HG03469 (cell line): ENCODE measurements at regions not wholly inside any gene's neighbourhood (a gene's known extent, or its start where the extent isn't known, plus 50 kb on each side); places are given as distances from the start of the nearest gene placed in this dataset.
"Not testable (repeated sequence)": the region's sequence is repeated elsewhere in the genome, so short reads cannot be mapped to it uniquely, and the experiment has no call there.

Experiments used
- ATAC-seq: cut with Tn5 transposase; IDR thresholded peaks from one replicate; pipeline ENCODE4 v1.9.1; 2021; ENCODE audit warnings: mild to moderate bottlenecking, moderate library complexity, moderate number of reproducible peaks; ENCODE audit not compliant: unreplicated experiment

DNA sequence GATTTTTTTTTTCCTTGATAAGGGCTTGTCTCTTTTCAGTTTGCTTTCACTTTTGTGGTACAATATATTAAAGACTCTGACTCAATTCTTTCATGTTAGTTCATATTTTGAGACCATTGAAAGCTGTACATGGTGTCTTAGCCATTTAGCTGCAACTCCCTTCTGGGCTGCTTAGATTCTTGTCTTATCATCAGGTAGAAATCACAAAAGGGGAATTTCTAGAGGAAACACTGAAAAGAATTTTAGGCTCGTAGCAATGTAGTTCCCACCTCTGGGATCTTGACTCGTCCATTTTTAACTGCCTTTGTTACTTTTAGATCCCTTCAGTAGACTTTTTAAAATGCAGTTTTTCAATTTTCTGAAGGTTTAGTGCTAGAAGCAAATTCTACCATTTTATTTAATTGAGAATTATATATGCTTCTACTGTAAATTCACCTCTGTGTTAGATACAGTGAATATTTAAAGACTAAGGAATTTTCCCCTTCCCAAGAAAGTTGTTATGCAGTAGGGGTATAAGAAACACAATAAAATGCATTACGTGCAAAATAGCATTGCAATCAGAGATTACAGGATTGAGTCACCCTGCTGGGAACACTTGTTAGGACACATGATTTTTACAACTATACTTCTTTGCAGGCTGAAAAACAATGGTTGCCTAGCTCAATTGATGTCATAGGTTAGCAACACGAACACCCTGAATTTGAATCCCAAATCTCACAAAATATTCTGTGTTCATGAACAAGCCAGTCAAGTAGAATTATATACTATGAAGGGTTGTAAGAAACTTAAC lies 772.7 kb downstream of the PDCD6IP start:
- no peak for ATAC-seq

GRCh38 chr3:34571714-34572113 lies 773.3 kb downstream of the PDCD6IP start:
- ATAC-seq, result no peak

- no peak for ATAC-seq
Measured at GRCh38 chr3:34575776-34576175, 777.3 kb downstream of the PDCD6IP start.

DNA sequence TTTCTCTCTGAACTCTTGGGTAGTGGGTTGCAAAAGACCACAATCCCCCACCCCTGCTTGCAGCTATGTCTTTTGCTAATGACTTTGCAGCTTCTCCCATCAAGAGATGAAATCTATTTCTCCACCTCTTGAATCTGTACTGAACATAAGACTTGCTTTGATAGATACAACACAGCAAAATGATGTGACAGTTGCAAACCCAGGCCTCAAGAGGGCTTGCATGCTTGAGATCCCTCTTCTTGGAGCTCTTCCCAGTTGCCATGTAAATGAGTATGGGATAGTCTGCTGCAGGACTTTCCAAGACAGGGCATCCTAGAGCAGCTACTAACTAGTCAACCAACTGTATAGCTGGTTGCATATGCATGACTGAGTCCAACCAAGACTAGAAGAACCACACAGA lies 783.6 kb downstream of the PDCD6IP start:
- ATAC-seq, result no peak

- no peak for ATAC-seq
Measured at GRCh38 chr3:34583451-34583850, 785.0 kb downstream of the PDCD6IP start.

DNA sequence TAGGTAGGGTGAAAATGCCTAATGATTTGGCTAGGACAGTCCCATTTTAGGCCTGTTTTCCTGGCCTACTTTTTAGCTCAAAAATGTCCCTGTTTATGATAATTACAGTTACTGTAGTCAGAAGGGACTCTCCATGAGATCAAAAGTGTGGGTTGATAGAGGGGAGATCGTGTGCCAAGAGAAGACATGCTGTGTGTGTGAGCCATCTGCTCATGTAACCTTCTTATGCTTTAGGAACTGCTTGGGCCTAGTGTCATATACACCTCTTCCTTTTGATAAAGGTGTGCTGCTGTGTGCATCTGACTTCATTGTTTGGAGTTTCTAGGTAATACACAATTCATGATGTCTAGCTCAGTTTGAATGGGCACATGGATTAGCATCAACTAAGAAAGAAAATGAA lies 786.5 kb downstream of the PDCD6IP start:
- ATAC-seq, result no peak

- ATAC-seq, result no peak
Measured at GRCh38 chr3:34599595-34599994, 801.2 kb downstream of the PDCD6IP start.

DNA sequence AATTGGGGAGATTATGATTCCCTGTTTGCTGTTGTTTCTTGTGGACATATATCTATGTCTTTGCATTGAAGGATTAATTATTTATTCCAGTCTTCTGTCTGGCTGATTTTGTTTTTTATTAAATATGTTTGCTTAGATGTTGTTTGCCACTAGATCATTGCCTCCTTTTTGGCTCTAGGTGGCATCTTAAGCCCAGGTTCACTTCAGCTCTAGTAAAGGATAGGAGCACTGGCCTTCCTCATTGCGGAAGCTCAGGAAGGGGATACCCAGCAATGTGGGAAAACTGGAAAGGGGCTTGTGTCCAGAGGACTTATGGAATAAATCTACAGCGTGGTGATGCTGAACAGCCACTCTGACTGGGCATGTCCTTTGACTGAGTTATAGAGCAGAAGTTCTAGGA lies 821.6 kb downstream of the PDCD6IP start:
- ATAC-seq, result no peak

DNA sequence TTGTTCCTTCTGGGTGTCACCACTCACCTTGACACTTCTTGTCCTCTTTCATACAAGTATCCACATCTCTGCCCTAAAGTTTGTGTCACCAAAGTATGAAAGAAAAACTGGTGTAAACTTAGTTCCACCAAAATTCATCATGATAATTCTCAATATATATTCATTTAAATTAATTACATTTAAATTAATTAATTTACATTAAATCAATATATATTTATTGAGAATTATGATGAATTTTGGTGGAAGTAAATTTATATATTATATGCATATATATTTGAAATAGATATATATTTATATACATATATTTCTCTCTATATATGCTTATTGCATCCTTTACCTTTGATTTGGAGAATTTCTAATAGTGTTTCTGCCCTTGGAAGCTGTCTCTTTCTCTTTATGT lies 828.3 kb downstream of the PDCD6IP start:
- ATAC-seq, result no peak

DNA sequence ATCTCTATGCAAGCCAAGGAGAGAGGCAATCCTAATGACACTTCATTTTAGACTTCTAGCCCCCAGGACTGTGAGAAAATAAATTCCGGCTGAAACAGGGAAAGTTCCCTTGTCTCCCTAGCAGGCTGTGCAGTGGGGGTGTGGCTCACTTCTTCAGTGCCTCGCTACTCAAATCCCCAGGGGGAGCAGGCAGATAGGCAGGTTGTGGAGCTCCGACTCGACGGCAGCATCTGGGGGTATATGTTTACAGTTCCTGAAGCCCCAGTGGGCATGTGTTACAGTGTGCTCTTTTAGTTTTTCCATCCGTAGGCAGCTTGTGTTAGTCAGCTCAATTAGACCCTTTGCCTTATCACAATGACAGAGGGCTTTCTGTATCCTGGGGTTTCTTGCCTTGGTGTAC lies 836.5 kb downstream of the PDCD6IP start:
- ATAC-seq, result no peak

GRCh38 chr3:34635352-34635850 lies 837.0 kb downstream of the PDCD6IP start:
- no peak for ATAC-seq

- ATAC-seq, result no peak
Measured at GRCh38 chr3:34646911-34647460, 848.6 kb downstream of the PDCD6IP start.

- ATAC-seq, result no peak
Measured at GRCh38 chr3:34650131-34650530, 851.7 kb downstream of the PDCD6IP start.

- ATAC-seq, result no peak
Measured at GRCh38 chr3:34668915-34669314, 870.5 kb downstream of the PDCD6IP start.

DNA sequence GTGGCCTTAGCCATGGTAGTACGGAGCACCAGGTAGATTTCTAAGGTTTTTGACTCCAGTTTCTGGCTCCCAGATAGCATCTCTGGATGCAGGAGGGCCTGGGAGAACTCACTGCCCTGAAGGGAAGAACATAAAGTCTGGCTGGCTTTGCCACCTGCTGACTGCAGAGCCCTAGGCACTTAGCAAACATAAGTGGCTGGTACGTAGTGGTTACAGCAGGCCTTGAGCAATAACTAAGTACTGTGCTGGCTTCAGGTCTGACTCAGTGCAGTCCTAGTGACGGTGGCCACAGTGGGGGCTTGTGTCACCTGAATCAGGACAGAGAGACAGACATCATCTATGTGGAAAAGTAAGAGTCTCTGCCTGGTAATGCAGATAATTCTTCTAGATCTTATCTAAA lies 871.1 kb downstream of the PDCD6IP start:
- ATAC-seq, result no peak

DNA sequence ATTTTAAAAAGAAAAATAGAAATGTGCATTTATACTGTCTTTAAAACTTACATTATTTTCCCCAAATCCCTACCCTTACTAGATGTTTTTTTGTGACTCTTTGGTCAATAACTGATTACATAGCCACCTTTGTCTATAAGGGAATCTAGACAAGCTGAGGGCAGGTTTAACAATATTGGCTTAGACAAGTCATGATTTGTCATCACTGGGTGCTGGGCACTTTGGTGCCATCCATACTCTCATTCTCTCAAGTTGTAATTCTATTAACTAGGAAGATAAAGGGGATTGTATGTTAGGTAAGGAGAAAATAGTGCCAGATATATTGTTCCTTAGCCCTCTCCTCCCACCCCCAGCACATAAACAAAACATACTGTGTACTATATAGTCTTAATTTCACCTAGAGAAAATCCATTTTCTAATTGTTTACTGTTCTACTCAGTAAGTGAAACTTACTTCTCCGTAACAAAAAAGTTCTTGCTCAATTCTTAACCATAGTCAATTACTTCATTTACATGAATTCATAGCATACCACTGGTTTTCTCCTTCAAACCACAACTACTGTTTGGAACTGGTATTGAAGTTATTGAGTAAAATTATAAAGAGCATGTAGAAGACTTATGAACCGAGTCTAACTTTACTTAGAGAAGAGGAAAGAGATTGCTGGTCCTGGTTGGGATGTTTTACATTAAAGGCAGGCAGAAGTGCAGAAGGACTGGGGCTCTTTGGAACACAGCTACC lies 877.1 kb downstream of the PDCD6IP start:
- ATAC-seq, result no peak

- no peak for ATAC-seq
Measured at GRCh38 chr3:34676436-34676835, 878.0 kb downstream of the PDCD6IP start.

- no peak for ATAC-seq
Measured at GRCh38 chr3:34678575-34678974, 880.1 kb downstream of the PDCD6IP start.

DNA sequence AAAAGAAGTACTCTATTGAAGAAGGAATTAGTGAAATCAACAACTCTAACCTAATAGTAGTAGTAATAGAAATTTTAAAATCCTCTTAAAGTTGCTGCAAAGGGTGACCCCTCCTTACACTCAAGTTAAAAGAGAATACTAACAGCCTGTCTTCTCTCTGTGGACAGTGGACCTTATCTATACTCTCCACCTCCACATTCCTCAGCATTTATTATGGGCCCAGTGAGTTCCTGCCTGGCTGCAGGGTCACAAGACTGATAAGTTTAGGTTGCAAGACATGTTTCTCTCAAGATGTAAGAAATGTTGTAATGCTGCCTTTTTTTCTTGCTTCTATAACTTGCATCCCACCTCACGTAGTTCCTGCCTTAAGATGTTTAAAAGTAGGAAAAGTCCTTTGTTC lies 880.6 kb downstream of the PDCD6IP start:
- ATAC-seq, result not testable (repeated sequence)

DNA sequence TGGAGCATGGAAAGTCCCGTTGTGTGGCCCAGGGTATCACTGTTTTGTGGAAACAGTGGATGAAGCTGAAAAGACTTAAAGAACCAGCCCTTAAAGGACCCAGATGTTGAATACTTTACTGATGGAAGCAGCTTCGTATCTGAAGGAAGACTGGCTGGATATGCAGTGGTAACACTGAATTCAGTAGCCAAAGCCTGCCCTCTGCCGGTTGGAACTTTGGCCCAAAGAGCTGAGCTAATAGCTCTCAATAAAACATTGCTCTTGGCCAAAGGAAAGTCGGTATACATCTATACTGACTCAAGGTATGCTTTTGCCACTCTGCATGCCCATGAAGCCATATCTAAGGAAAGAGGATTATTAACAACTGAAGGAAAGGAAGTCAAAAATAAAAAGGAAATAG lies 885.4 kb downstream of the PDCD6IP start:
- ATAC-seq, result no peak

- no peak for ATAC-seq
Measured at GRCh38 chr3:34686541-34686940, 888.1 kb downstream of the PDCD6IP start.

GRCh38 chr3:34687671-34688070 lies 889.2 kb downstream of the PDCD6IP start:
- ATAC-seq, result no peak
